Mesendoderm (in vitro differentiated cells): ENCODE measurements at regions not wholly inside any gene's neighbourhood (a gene's known extent, or its start where the extent isn't known, plus 50 kb on each side); places are given as distances from the start of the nearest gene placed in this dataset.

Experiments
- DNase-seq: peaks from one replicate; pipeline ENCODE4 v3.0.0; 2013
- H2AK5ac ChIP-seq: 2 replicates; pipeline ENCODE4 v1.6.1; 2013; ENCODE audit warnings: low read length, inconsistent platforms
- H2BK120ac ChIP-seq: 2 replicates; pipeline ENCODE4 v1.6.1; 2013; ENCODE audit warnings: low read depth, mild to moderate bottlenecking, low read length, moderate library complexity, mixed read lengths
- H2BK15ac ChIP-seq: replicated peaks from 2 replicates; pipeline ENCODE4 v1.6.1; 2013; ENCODE audit warnings: low read depth, mild to moderate bottlenecking, moderate library complexity
- H2BK5ac ChIP-seq: 2 replicates; pipeline ENCODE4 v1.6.1; 2013; ENCODE audit warnings: low read length, inconsistent platforms
- H3K18ac ChIP-seq: 2 replicates; pipeline ENCODE4 v1.6.1; 2013; ENCODE audit warnings: mild to moderate bottlenecking, low read length, mixed read lengths
- H3K23ac ChIP-seq: one replicate; pipeline ENCODE4 v1.6.1; 2013; ENCODE audit warnings: low read length
- H3K27ac ChIP-seq: 2 replicates; pipeline ENCODE4 v1.5.1; 2013; ENCODE audit warnings: low read depth, mild to moderate bottlenecking, inconsistent platforms, low read length, moderate library complexity
- H3K27me3 ChIP-seq: 2 replicates; pipeline ENCODE4 v1.6.1; 2013; ENCODE audit warnings: low read length, control low read depth, mild to moderate bottlenecking, inconsistent platforms; ENCODE audit not compliant: insufficient read depth, poor library complexity
- H3K36me3 ChIP-seq: 2 replicates; pipeline ENCODE4 v1.6.1; 2013; ENCODE audit warnings: low read length, inconsistent platforms; ENCODE audit not compliant: control insufficient read depth, insufficient read depth
- H3K4ac ChIP-seq: one replicate; pipeline ENCODE4 v1.6.1; 2013; ENCODE audit warnings: low read depth, mild to moderate bottlenecking, low read length, moderate library complexity
- H3K4me1 ChIP-seq: 2 replicates; pipeline ENCODE4 v1.6.1; 2013; ENCODE audit warnings: low read depth, low read length, inconsistent platforms; ENCODE audit not compliant: control insufficient read depth
- H3K4me2 ChIP-seq: 2 replicates; pipeline ENCODE4 v1.6.1; 2013; ENCODE audit warnings: low read length
- H3K4me3 ChIP-seq: 2 replicates; pipeline ENCODE4 v1.5.1; 2013; ENCODE audit warnings: mild to moderate bottlenecking, low read length
- H3K56ac ChIP-seq: one replicate; pipeline ENCODE4 v1.6.1; 2013; ENCODE audit warnings: low read length
- H3K79me1 ChIP-seq: 2 replicates; pipeline ENCODE4 v1.6.1; 2013; ENCODE audit warnings: low read length, inconsistent platforms
- H3K79me2 ChIP-seq: 2 replicates; pipeline ENCODE4 v1.6.1; 2013; ENCODE audit warnings: mild to moderate bottlenecking, low read length; ENCODE audit not compliant: control insufficient read depth, insufficient read depth
- H3K9ac ChIP-seq: 2 replicates; pipeline ENCODE4 v1.6.1; 2013; ENCODE audit warnings: low read length, inconsistent platforms
- H4K5ac ChIP-seq: one replicate; pipeline ENCODE4 v1.6.1; 2013; ENCODE audit warnings: low read length
- H4K8ac ChIP-seq: one replicate; pipeline ENCODE4 v1.6.1; 2013; ENCODE audit warnings: low read depth, mild to moderate bottlenecking, control low read depth, low read length, moderate library complexity
- WGBS: extraction: QIAGEN DNeasy Blood & Tissue Kit; methylation state at CpG from one replicate; pipeline ENCODE4 v1.1.7; 2013; ENCODE audit warnings: low lambda C conversion rate, missing lambda C conversion rate; ENCODE audit not compliant: insufficient coverage; ENCODE audit errors: extremely low coverage; 5-methylcytosine and 5-hydroxymethylcytosine counted together

DNA sequence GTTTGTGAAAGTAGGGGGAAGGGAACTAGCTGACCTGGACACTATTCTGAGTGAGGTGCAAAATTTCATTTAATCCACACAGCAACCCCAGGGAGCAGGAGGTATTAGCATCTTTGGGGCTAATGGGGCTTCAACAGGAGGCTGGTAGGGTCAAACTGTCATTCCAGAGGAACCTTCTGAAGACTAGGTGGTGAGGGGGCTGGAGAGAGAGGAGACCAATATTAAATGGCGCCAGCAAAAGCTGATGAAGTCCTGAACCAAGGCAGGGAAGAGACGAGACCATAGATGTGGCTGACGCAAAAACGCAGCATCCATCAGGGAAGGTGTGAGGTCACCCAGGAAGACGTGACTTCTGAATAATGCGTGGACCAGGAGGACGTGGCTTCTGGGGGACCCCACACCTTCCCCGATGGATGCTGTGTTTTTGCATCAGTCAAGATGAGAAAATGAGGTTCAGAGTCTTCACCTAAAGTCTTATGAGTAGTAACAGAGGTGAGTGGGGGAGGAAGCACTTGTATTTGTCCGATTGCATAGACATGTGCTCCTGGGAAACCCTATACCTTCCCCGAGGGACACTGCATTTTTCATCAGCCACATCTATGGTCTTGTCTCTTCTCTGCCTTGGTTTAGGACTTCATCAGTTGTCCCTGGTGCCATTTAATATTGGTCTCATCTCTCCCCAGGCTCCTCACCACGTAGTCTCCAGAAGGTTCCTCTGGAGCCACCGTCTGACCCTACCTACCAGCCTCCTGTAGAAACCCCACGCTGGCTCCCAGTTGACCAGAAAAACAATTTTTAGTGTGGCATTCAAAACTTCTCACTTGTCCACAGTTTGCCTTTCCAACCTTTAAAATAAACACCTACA is 188.6 kb downstream of the MYCN start:
- no peak for DNase-seq
- Histone ChIP-seq H3K4me3 (no peak overlapping the region), H2AK5ac (no peak overlapping the region), H3K23ac (no peak overlapping the region), H3K36me3 (no peaks in the 10 kb centered on the region), H2BK5ac (no peak overlapping the region), H3K18ac (no peak overlapping the region), H3K56ac (no peak overlapping the region), H3K4ac (no peak overlapping the region), H3K27ac (no peak overlapping the region), H3K4me2 (no peak overlapping the region), H3K79me2 (no peaks in the 10 kb centered on the region), H2BK15ac (no peak overlapping the region), H2BK120ac (no peak overlapping the region), H3K4me1 (no peaks in the 10 kb centered on the region), H3K79me1 (no peaks in the 10 kb centered on the region), H3K9ac (no peak overlapping the region), H3K27me3 (no peaks in the 10 kb centered on the region), H4K8ac (no peak overlapping the region), H4K5ac (no peak overlapping the region)
- no CpG with 5 or more reads among the region's 13 CpGs for WGBS

DNA sequence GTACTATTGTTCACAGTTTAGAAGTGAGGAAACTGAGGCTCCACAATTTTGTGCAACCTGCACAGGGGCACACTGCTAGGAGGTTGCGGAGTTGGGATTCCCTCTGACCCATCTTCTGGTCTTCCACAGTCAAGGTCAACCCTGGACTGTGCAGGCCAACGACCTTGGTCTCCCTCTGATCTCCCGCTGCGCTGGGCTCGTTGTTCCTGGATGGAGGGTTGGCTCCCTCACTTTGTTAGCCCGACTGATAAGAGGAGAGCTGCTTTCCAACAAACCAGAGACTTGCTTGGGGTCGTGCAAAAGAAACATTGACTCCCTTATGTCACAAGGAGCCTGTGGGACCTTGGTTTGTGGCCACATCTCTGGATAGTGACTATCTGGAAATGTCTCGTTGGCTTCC is 187.6 kb downstream of the MYCN start:
- Histone ChIP-seq H3K18ac (no peak overlapping the region), H3K79me2 (no peaks in the 10 kb centered on the region), H3K36me3 (no peaks in the 10 kb centered on the region), H2BK15ac (no peak overlapping the region), H3K4ac (no peak overlapping the region), H2AK5ac (no peak overlapping the region), H3K4me1 (no peaks in the 10 kb centered on the region), H3K27me3 (no peaks in the 10 kb centered on the region), H4K5ac (no peak overlapping the region), H2BK120ac (no peak overlapping the region), H3K27ac (no peak overlapping the region), H3K23ac (no peak overlapping the region), H3K4me3 (no peak overlapping the region), H4K8ac (no peak overlapping the region), H2BK5ac (no peak overlapping the region), H3K4me2 (no peak overlapping the region), H3K56ac (no peak overlapping the region), H3K79me1 (no peaks in the 10 kb centered on the region), H3K9ac (no peak overlapping the region)
- no CpG with 5 or more reads among the region's 8 CpGs for WGBS
- DNase-seq: no peak

DNA sequence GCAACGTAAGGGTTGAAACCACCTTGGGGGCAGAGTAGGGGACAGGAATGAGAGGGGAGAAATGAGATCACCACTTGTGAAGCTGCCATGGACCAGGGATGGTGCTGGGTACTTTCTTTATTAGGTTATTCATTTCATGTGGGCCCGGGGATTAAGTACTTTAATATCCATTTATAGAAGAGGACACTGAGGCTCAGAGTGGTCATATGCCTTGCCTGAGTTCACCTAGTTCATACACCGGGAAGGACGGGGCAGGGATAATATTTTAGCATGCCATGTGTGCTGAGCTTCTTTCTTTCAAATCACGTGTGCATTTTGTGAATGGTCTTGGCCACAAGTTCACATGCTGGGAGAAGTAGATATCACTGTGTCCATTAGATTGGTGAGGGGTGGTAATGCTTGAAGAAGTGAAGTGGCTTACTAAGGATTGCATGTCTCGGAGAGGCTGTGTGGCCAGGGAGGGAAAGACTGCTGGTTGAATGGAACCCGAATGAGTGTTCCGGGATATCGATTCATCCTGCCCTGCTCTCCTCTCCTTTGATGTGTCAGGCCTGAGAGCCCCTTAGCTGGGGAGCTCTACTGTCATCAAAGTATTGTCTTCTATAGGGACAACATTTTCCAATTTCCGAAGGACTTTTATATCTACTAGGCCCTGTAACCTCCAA is 187.1 kb downstream of the MYCN start:
- H3K27me3 ChIP-seq: no peaks in the 10 kb centered on the region
- no peaks in the 10 kb centered on the region for H3K4me1 ChIP-seq
- no peak overlapping the region for H3K9ac ChIP-seq
- no peak overlapping the region for H2AK5ac ChIP-seq
- no peak overlapping the region for H3K4me3 ChIP-seq
- no peak for DNase-seq
- H3K4ac ChIP-seq: no peak overlapping the region
- no peaks in the 10 kb centered on the region for H3K79me2 ChIP-seq
- H3K36me3 ChIP-seq: no peaks in the 10 kb centered on the region
- H3K27ac ChIP-seq: no peak overlapping the region
- WGBS: no CpG with 5 or more reads among the region's 10 CpGs
- H3K23ac ChIP-seq: no peak overlapping the region
- H2BK120ac ChIP-seq: no peak overlapping the region
- H4K5ac ChIP-seq: no peak overlapping the region
- H2BK5ac ChIP-seq: no peak overlapping the region
- no peak overlapping the region for H3K56ac ChIP-seq
- no peak overlapping the region for H2BK15ac ChIP-seq
- H4K8ac ChIP-seq: no peak overlapping the region
- no peaks in the 10 kb centered on the region for H3K79me1 ChIP-seq
- H3K4me2 ChIP-seq: no peak overlapping the region
- no peak overlapping the region for H3K18ac ChIP-seq

DNA sequence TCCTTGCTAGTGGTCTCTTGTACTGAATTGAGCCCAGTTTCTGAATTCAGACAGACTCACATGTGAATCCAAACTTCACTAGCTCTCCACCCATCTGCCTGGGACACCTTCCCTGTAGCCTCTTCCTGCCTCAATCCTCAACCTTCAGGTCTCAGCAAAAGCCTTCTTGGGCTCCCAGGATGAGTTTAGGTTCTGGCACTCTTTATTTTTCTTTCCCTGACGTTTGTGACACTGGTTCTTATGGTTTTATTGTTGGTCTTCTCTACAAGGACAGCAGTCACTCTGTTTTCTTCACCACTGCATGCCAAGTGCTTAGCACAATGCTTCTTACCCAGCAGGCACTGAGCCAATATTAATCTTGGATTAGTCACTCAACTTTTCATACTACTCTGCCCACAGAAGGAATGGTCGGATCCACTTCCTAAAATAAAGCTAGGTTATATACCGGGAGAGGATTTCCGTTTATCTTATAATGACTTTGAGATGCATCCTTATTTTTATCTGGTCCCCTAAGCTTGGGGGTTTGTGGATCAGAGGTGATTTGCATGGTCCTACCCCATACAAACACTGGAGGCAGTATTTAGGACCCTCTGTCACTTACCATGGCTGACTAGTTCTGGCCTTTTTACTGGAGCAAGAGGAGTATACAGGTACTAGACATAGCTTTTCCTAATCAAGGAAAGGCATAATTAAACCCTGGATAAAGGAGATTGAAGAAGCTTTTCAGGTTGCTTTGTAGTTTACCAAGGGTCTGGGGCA is 186.3 kb downstream of the MYCN start:
- H3K4me3 ChIP-seq: no peak overlapping the region
- WGBS: no CpG with 5 or more reads among the region's 4 CpGs
- no peaks in the 10 kb centered on the region for H3K4me1 ChIP-seq
- no peak overlapping the region for H3K9ac ChIP-seq
- H2BK5ac ChIP-seq: no peak overlapping the region
- no peak overlapping the region for H4K5ac ChIP-seq
- no peak overlapping the region for H3K4me2 ChIP-seq
- H3K18ac ChIP-seq: no peak overlapping the region
- no peak overlapping the region for H3K4ac ChIP-seq
- H3K27me3 ChIP-seq: no peaks in the 10 kb centered on the region
- no peaks in the 10 kb centered on the region for H3K79me2 ChIP-seq
- H2BK120ac ChIP-seq: no peak overlapping the region
- no peak overlapping the region for H2AK5ac ChIP-seq
- no peak overlapping the region for H2BK15ac ChIP-seq
- no peak overlapping the region for H4K8ac ChIP-seq
- no peak overlapping the region for H3K27ac ChIP-seq
- H3K36me3 ChIP-seq: no peaks in the 10 kb centered on the region
- DNase-seq: no peak
- H3K56ac ChIP-seq: no peak overlapping the region
- no peak overlapping the region for H3K23ac ChIP-seq
- no peaks in the 10 kb centered on the region for H3K79me1 ChIP-seq

DNA sequence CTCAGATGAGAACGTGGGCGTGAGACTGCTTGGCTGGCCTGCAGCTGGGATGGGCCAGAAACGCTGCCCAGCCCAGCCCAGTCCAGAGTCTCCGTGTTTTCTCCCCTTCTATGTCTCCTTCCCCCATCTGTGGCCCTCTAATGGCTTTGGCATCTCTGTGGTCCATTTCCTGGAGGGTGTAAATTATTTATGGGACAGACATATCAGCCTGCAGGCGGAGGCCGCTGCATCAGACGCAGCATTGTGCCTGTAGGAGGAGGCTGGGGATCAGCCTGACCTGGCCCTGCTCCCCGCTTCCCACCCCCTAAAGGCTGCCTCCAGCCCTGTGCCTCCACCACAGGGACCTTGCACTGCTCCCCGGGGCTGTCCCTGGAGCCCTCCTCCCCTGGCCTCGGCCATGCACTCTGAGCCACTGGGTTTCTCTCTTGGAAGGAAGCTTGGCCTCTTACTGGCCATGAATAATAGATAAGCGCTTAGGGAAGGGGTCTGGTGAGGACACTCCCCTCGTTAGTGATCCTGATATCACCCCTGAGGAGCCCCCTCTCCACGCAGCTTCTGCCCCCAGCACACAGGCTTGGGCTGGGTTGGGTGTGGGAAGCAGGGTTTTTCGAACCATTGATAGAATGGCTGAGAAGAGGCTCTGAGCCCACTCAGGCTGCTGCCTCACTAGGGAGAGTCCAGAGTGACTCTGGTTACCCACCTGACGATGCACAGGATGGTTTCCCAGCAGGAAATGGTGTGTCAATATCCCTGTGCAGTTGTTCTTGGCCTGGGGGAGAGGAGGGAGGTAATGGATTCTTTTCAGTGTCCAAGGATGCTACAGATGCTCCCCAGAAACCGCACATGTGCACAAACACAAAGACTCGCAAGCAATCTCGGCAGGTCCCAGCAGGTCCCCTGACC is 185.5 kb downstream of the MYCN start:
- no peaks in the 10 kb centered on the region for H3K4me1 ChIP-seq
- H2BK5ac ChIP-seq: no peak overlapping the region
- H3K9ac ChIP-seq: no peak overlapping the region
- H3K4ac ChIP-seq: no peak overlapping the region
- H3K27ac ChIP-seq: no peak overlapping the region
- no peaks in the 10 kb centered on the region for H3K36me3 ChIP-seq
- H2AK5ac ChIP-seq: no peak overlapping the region
- H2BK15ac ChIP-seq: no peak overlapping the region
- no peak overlapping the region for H4K8ac ChIP-seq
- no CpG with 5 or more reads among the region's 18 CpGs for WGBS
- H3K18ac ChIP-seq: no peak overlapping the region
- H3K56ac ChIP-seq: no peak overlapping the region
- H3K23ac ChIP-seq: no peak overlapping the region
- no peaks in the 10 kb centered on the region for H3K27me3 ChIP-seq
- H3K4me2 ChIP-seq: no peak overlapping the region
- DNase-seq: no peak
- no peak overlapping the region for H2BK120ac ChIP-seq
- H4K5ac ChIP-seq: no peak overlapping the region
- no peaks in the 10 kb centered on the region for H3K79me1 ChIP-seq
- H3K4me3 ChIP-seq: no peak overlapping the region
- no peaks in the 10 kb centered on the region for H3K79me2 ChIP-seq
